Endothelial cell of umbilical vein (primary cell): ENCODE measurements at regions not wholly inside any gene's neighbourhood (a gene's known extent, or its start where the extent isn't known, plus 50 kb on each side); places are given as distances from the start of the nearest gene placed in this dataset.

Experiments
- BruUV-seq: library from RNA; stranded (reverse); fragments of 400-500 nt; replicated peaks from 2 replicates; lab custom pipeline; 2021; lab: Mats Ljungman, UMichigan
- CTCF ChIA-PET: fragments of 300-600, 350-600 bp; sonication (Branson Sonifier 250); formaldehyde crosslinking; loops from one replicate; lab custom pipeline; 2021; ENCODE audit warnings: antibody characterized with exemption, inconsistent platforms; lab: Charles Lee
- POLR2A ChIA-PET: fragments of 300-600, 350-600 bp; sonication (Branson Sonifier 250); formaldehyde crosslinking; loops from one replicate; lab custom pipeline; 2021; ENCODE audit warnings: antibody characterized with exemption, inconsistent platforms; lab: Charles Lee
- DNase-seq: peaks from one replicate; pipeline ENCODE4 v3.0.0-alpha.2; 2011; ENCODE audit warnings: low read depth, low spot score
- FAIRE-seq: peaks from 2 replicates; lab custom pipeline; 2011; peaks lifted over from hg19 to GRCh38; lab: Jason Lieb, UNC
- H2AFZ ChIP-seq: 2 replicates; pipeline ENCODE4 v1.6.0; 2012; ENCODE audit warnings: low read depth, low read length, control low read depth, inconsistent platforms
- H3K27ac ChIP-seq: 2 replicates; pipeline ENCODE4 v1.5.1; 2011; ENCODE audit warnings: low read depth, mild to moderate bottlenecking, control low read depth, low read length, moderate library complexity; ENCODE audit not compliant: insufficient read depth
- H3K27me3 ChIP-seq, 2 experiments: 2 replicates each; pipeline versions ENCODE4 v1.6.0 to v1.6.1; 2011; ENCODE audit warnings: low read length in 2 of 2, mixed read lengths in 1 of 2; ENCODE audit not compliant: control insufficient read depth in 2 of 2, insufficient read depth in 2 of 2
- H3K36me3 ChIP-seq, 2 experiments: 2 replicates in 1 of 2; 3 replicates in 1 of 2; pipeline ENCODE4 v1.5.1; 2011; ENCODE audit warnings: low read length in 2 of 2, mild to moderate bottlenecking in 1 of 2, moderate library complexity in 1 of 2; ENCODE audit not compliant: control insufficient read depth in 2 of 2, insufficient read depth in 2 of 2; ENCODE audit errors: extremely low read depth in 1 of 2
- H3K4me1 ChIP-seq: 3 replicates; pipeline ENCODE4 v1.5.1; 2011; ENCODE audit warnings: mild to moderate bottlenecking, low read length; ENCODE audit not compliant: control insufficient read depth, insufficient read depth; ENCODE audit errors: extremely low read depth
- H3K4me2 ChIP-seq: 2 replicates; pipeline ENCODE4 v1.6.1; 2011; ENCODE audit warnings: low read length, control low read depth, mixed read lengths; ENCODE audit not compliant: insufficient read depth
- H3K4me3 ChIP-seq, 3 experiments: fragments of 200-600 bp in 1 of 3; sonication (generic), shearing (Covaris generic) in 1 of 3; replicated peaks in 1 of 3; 2 replicates each; pipeline ENCODE4 v1.5.1; 2011 to 2016; ENCODE audit warnings: control low read depth in 3 of 3, low read length in 3 of 3, mild to moderate bottlenecking in 2 of 3, inconsistent platforms in 1 of 3, low read depth in 1 of 3, moderate library complexity in 1 of 3; ENCODE audit not compliant: insufficient read depth in 1 of 3
- H3K79me2 ChIP-seq: 2 replicates; pipeline ENCODE4 v1.6.0; 2012; ENCODE audit warnings: low read length, inconsistent platforms; ENCODE audit not compliant: control insufficient read depth, insufficient read depth
- H3K9ac ChIP-seq: replicated peaks from 2 replicates; pipeline ENCODE3; 2011; ENCODE audit warnings: low read length, control low read depth; ENCODE audit not compliant: insufficient read depth; ENCODE audit errors: extremely low read depth
- H3K9me1 ChIP-seq: replicated peaks from 3 replicates; pipeline ENCODE4 v1.6.0; 2011; ENCODE audit warnings: mild to moderate bottlenecking, low read length; ENCODE audit not compliant: control insufficient read depth, insufficient read depth; ENCODE audit errors: extremely low read depth
- H3K9me3 ChIP-seq: replicated peaks from 2 replicates; pipeline ENCODE4 v1.5.1; 2012; ENCODE audit warnings: low read length, inconsistent platforms; ENCODE audit not compliant: control insufficient read depth, insufficient read depth
- H4K20me1 ChIP-seq: replicated peaks from 2 replicates; pipeline ENCODE3; 2011; ENCODE audit warnings: mild to moderate bottlenecking, low read length; ENCODE audit not compliant: control insufficient read depth, insufficient read depth; ENCODE audit errors: extremely low read depth
- EZH2 ChIP-seq: IDR thresholded peaks from 2 replicates; pipeline ENCODE4 v1.6.1; 2012; ENCODE audit warnings: borderline replicate concordance, low read depth, mild to moderate bottlenecking, moderate library complexity, low read length, inconsistent platforms; ENCODE audit not compliant: severe bottlenecking
- FOS ChIP-seq: IDR thresholded peaks from 2 replicates; pipeline ENCODE4 v1.6.1; 2011; ENCODE audit warnings: mild to moderate bottlenecking, low read length, moderate library complexity, borderline replicate concordance; ENCODE audit not compliant: insufficient read depth
- GATA2 ChIP-seq: IDR thresholded peaks from 2 replicates; pipeline ENCODE4 v1.7.0; 2011; ENCODE audit warnings: low read depth, mild to moderate bottlenecking, moderate library complexity, mixed read lengths, low read length; ENCODE audit not compliant: insufficient read length, insufficient read depth
- JUN ChIP-seq: IDR thresholded peaks from 2 replicates; pipeline ENCODE4 v1.6.1; 2011; ENCODE audit warnings: borderline replicate concordance, low read depth; ENCODE audit not compliant: insufficient read length, insufficient read depth
- MAX ChIP-seq: IDR thresholded peaks from 2 replicates; pipeline ENCODE4 v1.6.1; 2011; ENCODE audit not compliant: insufficient read depth, insufficient read length
- MYC ChIP-seq: IDR thresholded peaks from one replicate; pipeline ENCODE4 v1.6.1; 2011; ENCODE audit warnings: mild to moderate bottlenecking, low read depth, low read length
- POLR2A ChIP-seq: IDR thresholded peaks from 2 replicates; pipeline ENCODE4 v1.6.1; 2012; ENCODE audit warnings: low read depth, mild to moderate bottlenecking, control low read depth, low read length
- POLR2AphosphoS5 ChIP-seq: IDR thresholded peaks from 2 replicates; pipeline ENCODE4 v1.6.1; 2012; ENCODE audit warnings: low read depth, mild to moderate bottlenecking, control low read depth, low read length, moderate library complexity; ENCODE audit not compliant: insufficient read depth
- dilution Hi-C: fragments of 300-500 bp; cut with MboI; formaldehyde crosslinking; loops from one replicate; pipeline ENCODE4 v1.15.0; 2019; ENCODE audit warnings: low sequenced_read_pairs; ENCODE audit not compliant: extremely low pct_ligation_motif_present
- intact Hi-C: fragments of 100-400 bp; cut with micrococcal nuclease; formaldehyde crosslinking; loops from one replicate; pipeline ENCODE4 v1.10.0; 2022
- TF ChIP-seq, protein P1 (sequence below), 2 donors: IDR thresholded peaks; 1 replicate in 1 of 2; 2 replicates in 1 of 2; pipeline ENCODE4 v1.5.1; 2011; ENCODE audit warnings: low read length in 2 of 2, mild to moderate bottlenecking in 2 of 2, moderate library complexity in 2 of 2, control low read depth in 1 of 2, inconsistent platforms in 1 of 2, low read depth in 1 of 2; ENCODE audit not compliant: insufficient read depth in 1 of 2; ENCODE audit errors: extremely low read depth in 1 of 2

DNA sequence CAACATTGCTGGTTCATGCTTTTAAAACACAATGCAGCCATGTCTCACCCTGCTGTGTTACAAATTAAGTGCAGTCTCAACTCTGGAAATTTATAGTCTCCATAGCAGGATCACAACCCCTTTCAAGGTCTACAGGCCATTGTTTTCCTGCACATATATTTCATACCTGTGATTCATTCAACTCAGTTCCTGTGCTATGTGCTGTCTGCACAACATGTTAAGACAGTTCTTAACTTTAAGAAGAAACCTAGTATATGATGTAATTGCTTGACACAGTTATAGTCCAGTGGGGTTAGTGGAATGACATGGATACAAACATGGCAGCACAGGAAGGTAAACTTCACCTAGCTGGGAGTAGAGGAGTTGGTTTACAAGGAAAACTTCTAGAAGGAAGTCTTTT is 106.4 kb downstream of the IFI44 start:
- Histone ChIP-seq H3K36me3 (no peaks in the 10 kb centered on the region), H3K9ac (no peak overlapping the region), H3K4me2 (no peak overlapping the region), H3K9me3 (no peaks in the 10 kb centered on the region), H3K27me3 (no peaks in the 10 kb centered on the region), H3K4me3 (no peak overlapping the region), H3K9me1 (no peaks in the 10 kb centered on the region), H3K27ac (no peak overlapping the region), H4K20me1 (no peaks in the 10 kb centered on the region), H3K79me2 (no peaks in the 10 kb centered on the region), H2AFZ (no peak overlapping the region), H3K4me1 (no peaks in the 10 kb centered on the region)
- CTCF ChIA-PET: no interaction called here
- TF ChIP-seq MAX: no peak
- TF ChIP-seq EZH2: no peak
- no peak for TF ChIP-seq POLR2A
- no peak for TF ChIP-seq POLR2AphosphoS5
- no peak for TF ChIP-seq JUN
- TF ChIP-seq MYC: no peak
- TF ChIP-seq, protein P1, sequence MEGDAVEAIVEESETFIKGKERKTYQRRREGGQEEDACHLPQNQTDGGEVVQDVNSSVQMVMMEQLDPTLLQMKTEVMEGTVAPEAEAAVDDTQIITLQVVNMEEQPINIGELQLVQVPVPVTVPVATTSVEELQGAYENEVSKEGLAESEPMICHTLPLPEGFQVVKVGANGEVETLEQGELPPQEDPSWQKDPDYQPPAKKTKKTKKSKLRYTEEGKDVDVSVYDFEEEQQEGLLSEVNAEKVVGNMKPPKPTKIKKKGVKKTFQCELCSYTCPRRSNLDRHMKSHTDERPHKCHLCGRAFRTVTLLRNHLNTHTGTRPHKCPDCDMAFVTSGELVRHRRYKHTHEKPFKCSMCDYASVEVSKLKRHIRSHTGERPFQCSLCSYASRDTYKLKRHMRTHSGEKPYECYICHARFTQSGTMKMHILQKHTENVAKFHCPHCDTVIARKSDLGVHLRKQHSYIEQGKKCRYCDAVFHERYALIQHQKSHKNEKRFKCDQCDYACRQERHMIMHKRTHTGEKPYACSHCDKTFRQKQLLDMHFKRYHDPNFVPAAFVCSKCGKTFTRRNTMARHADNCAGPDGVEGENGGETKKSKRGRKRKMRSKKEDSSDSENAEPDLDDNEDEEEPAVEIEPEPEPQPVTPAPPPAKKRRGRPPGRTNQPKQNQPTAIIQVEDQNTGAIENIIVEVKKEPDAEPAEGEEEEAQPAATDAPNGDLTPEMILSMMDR (IDR thresholded peaks at IDR 0.05; ENCODE audit: extremely low read depth in 1 of 2, insufficient read depth in 1 of 2, low read depth in 1 of 2, low read length in 2 of 2): no peak
- no peak for TF ChIP-seq FOS
- TF ChIP-seq GATA2: no peak
- dilution Hi-C loops (no loop called here), intact Hi-C loops (no loop called here)
- no TSS peak for BruUV-seq
- POLR2A ChIA-PET: no interaction called here
- DNase-seq (no peak), FAIRE-seq (no peak)
